ENCODE measurements at regions not wholly inside any gene's neighbourhood (a gene's known extent, or its start where the extent isn't known, plus 50 kb on each side); places are given as distances from the start of the nearest gene placed in this dataset.

- no peak for TF ChIP-seq REST (IDR thresholded peaks at IDR 0.05)
- TF ChIP-seq HNF4A (conservative IDR thresholded peaks at IDR 0.05), result no peak
These were observed 149.9 kb upstream of the SMLR1 start (continued) for GRCh38 chr6:130677312-130677711.

GRCh38 chr6:130677766-130678165 is 149.4 kb upstream of the SMLR1 start:
- WGBS, result 69% methylated on average over 3 of the region's 3 CpGs
- no peaks in the 10 kb centered on the region for H3K9me3 ChIP-seq (ENCODE audit: control insufficient read depth in 4 of 4, low read length in 3 of 4)

GRCh38 chr6:130679684-130680083 is 147.5 kb upstream of the SMLR1 start:
- 61% methylated on average over 2 of the region's 2 CpGs for WGBS
- no peaks in the 10 kb centered on the region for H3K27me3 ChIP-seq (ENCODE audit: control insufficient read depth in 4 of 4, insufficient read depth in 4 of 4, low read length in 3 of 4)
- no peak overlapping the region for H3K9ac ChIP-seq (ENCODE audit: low read depth in 1 of 2, low read length in 2 of 2)
- no peak for DNase-seq (ENCODE audit: low spot score)
- no peaks in the 10 kb centered on the region for H3K9me3 ChIP-seq (ENCODE audit: control insufficient read depth in 4 of 4, low read length in 3 of 4)
- H3K4me3 ChIP-seq (ENCODE audit: low read depth in 1 of 3, low read length in 3 of 3), result no peak overlapping the region
- no peak overlapping the region for H3K27ac ChIP-seq (ENCODE audit: low read depth in 1 of 2, low read length in 2 of 2)
- H3K4me1 ChIP-seq (ENCODE audit: control insufficient read depth in 4 of 4, insufficient read depth in 4 of 4, low read length in 3 of 4), result no peaks in the 10 kb centered on the region
- H3K36me3 ChIP-seq (ENCODE audit: control insufficient read depth in 4 of 4, insufficient read depth in 3 of 4, low read depth in 1 of 4, low read length in 3 of 4), result no peaks in the 10 kb centered on the region
- TF ChIP-seq FOXA2 (IDR thresholded peaks at IDR 0.05), result no peak
- TF ChIP-seq ZBTB33 (IDR thresholded peaks at IDR 0.05), result no peak
- no peak for TF ChIP-seq EGR1 (IDR thresholded peaks at IDR 0.05; ENCODE audit: low read depth in 2 of 2)
- TF ChIP-seq HNF4A (conservative IDR thresholded peaks at IDR 0.05), result no peak
- TF ChIP-seq REST (IDR thresholded peaks at IDR 0.05), result no peak
- no peak for TF ChIP-seq TAF1 (conservative IDR thresholded peaks at IDR 0.05)
- TF ChIP-seq YY1 (IDR thresholded peaks at IDR 0.05), result no peak
- no peak for TF ChIP-seq HNF4G (IDR thresholded peaks at IDR 0.05)
- no peak for TF ChIP-seq ATF3 (IDR thresholded peaks at IDR 0.05)
- no peak for TF ChIP-seq FOXA1 (IDR thresholded peaks at IDR 0.05)

More at GRCh38 chr6:130677766-130678165, 149.4 kb upstream of the SMLR1 start:
- no peaks in the 10 kb centered on the region for H3K27me3 ChIP-seq (ENCODE audit: control insufficient read depth in 4 of 4, insufficient read depth in 4 of 4, low read length in 3 of 4)
- no peak for DNase-seq (ENCODE audit: low spot score)
- TF ChIP-seq HNF4A (conservative IDR thresholded peaks at IDR 0.05), result no peak
- TF ChIP-seq TAF1 (conservative IDR thresholded peaks at IDR 0.05), result no peak
- TF ChIP-seq ATF3 (IDR thresholded peaks at IDR 0.05), result no peak
- TF ChIP-seq NR2F2 (IDR thresholded peaks at IDR 0.05), result no peak
- TF ChIP-seq RAD21 (IDR thresholded peaks at IDR 0.05), result no peak
- TF ChIP-seq GABPA (IDR thresholded peaks at IDR 0.05 in 1 of 2, conservative IDR thresholded peaks at IDR 0.05 in 1 of 2), result no peak
- TF ChIP-seq ZBTB33 (IDR thresholded peaks at IDR 0.05), result no peak
- H3K9ac ChIP-seq (ENCODE audit: low read depth in 1 of 2, low read length in 2 of 2), result no peak overlapping the region
- no peaks in the 10 kb centered on the region for H3K36me3 ChIP-seq (ENCODE audit: control insufficient read depth in 4 of 4, insufficient read depth in 3 of 4, low read depth in 1 of 4, low read length in 3 of 4)
- no peak overlapping the region for H3K27ac ChIP-seq (ENCODE audit: low read depth in 1 of 2, low read length in 2 of 2)
- no peaks in the 10 kb centered on the region for H3K4me1 ChIP-seq (ENCODE audit: control insufficient read depth in 4 of 4, insufficient read depth in 4 of 4, low read length in 3 of 4)
- no peak overlapping the region for H3K4me3 ChIP-seq (ENCODE audit: low read depth in 1 of 3, low read length in 3 of 3)
